ENCODE measurements at regions not wholly inside any gene's neighbourhood (a gene's known extent, or its start where the extent isn't known, plus 50 kb on each side); places are given as distances from the start of the nearest gene placed in this dataset.
"Not testable (repeated sequence)": the region's sequence is repeated elsewhere in the genome, so short reads cannot be mapped to it uniquely, and the experiment has no call there.

DNA sequence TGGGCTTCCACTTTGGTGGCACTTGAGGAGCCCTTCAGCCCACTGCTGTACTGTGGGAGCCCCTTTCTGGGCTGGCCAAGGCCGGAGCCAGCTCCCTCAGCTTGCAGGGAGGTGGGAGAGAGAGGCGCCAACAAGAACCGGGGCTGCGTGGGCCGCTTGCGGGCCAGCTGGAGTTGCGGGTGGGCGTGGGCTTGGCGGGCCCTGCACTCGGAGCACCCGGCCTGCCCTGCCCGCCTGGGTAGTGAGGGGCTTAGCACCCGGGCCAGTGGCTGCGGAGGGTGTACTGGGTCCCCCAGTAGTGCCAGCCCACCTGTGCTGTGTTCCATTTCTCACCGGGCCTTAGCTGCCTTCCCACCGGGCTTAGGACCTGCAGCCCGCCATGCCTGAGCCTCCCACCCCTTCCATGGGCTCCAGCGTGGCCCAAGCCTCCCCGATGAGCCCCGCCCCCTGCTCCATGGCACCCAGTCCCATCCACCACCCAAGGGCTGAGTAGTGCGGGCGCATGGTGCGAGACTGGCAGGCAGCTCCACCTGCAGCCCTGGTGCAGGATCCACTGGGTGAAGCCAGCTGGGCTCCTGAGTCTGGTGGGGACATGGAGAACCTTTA, 437.9 kb upstream of the API5 start:
- not testable (repeated sequence) for H3K27ac ChIP-seq (ENCODE audit: low read depth, low read length); H3K36me3 ChIP-seq (ENCODE audit: control insufficient read depth in 5 of 5, insufficient read depth in 5 of 5, low read length in 5 of 5); H3K9me3 ChIP-seq (ENCODE audit: control insufficient read depth in 5 of 5, low read length in 5 of 5); H3K9ac ChIP-seq (ENCODE audit: low read length in 5 of 5); H3K4me3 ChIP-seq (ENCODE audit: low read depth in 1 of 5, low read length in 5 of 5); H3K27me3 ChIP-seq (ENCODE audit: control insufficient read depth in 5 of 5, insufficient read depth in 4 of 5, low read length in 5 of 5); H3K4me1 ChIP-seq (ENCODE audit: control insufficient read depth in 5 of 5, insufficient read depth in 5 of 5, low read length in 5 of 5)

DNA sequence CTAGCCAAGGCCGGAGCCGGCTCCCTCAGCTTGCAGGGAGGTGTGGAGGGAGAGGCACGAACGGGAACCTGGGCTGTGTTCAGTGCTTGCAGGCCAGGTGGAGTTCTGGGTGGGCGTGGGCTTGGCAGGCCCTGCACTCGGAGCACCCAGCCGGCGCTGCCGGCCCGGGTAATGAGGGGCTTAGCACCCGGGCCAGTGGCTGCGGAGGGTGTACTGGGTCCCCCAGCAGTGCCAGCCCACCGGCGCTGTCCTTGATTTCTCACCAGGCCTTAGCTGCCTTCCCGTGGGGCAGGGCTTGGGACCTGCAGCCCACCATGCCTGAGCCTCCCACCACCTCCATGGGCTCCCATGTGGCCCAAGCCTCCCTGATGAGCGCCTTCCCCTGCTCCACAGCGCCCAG, 430.5 kb upstream of the API5 start:
- not testable (repeated sequence) for H3K9me3 ChIP-seq (ENCODE audit: control insufficient read depth in 5 of 5, low read length in 5 of 5); H3K9ac ChIP-seq (ENCODE audit: low read length in 5 of 5); H3K27me3 ChIP-seq (ENCODE audit: control insufficient read depth in 5 of 5, insufficient read depth in 4 of 5, low read length in 5 of 5); H3K4me1 ChIP-seq (ENCODE audit: control insufficient read depth in 5 of 5, insufficient read depth in 5 of 5, low read length in 5 of 5); H3K36me3 ChIP-seq (ENCODE audit: control insufficient read depth in 5 of 5, insufficient read depth in 5 of 5, low read length in 5 of 5); H3K27ac ChIP-seq (ENCODE audit: low read depth, low read length); H3K4me3 ChIP-seq (ENCODE audit: low read depth in 1 of 5, low read length in 5 of 5)

DNA sequence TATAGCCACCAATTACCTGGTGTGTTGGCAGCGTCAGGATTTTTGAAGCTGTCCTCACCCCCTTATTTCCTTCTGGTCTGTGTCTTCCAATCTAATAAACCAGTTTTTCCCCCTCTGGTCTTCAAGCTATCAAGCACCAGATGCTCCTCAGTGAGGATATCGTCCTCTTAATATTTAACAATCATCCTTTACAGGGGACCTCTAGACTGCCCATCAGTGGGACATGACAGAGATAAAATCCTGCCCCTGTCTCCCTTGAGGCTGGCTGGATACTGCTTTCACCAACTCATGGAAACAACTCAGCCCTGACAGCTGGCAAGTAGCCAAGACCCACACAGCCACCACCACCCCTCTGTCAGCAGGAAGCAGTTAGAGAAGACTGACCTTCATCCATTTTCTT, 421.0 kb upstream of the API5 start:
- Histone ChIP-seq H3K27ac (ENCODE audit: low read depth, low read length) (no peak overlapping the region), H3K9me3 (ENCODE audit: control insufficient read depth in 5 of 5, low read length in 5 of 5) (no peaks in the 10 kb centered on the region), H3K9ac (ENCODE audit: low read length in 5 of 5) (no peak overlapping the region), H3K27me3 (ENCODE audit: control insufficient read depth in 5 of 5, insufficient read depth in 4 of 5, low read length in 5 of 5) (no peaks in the 10 kb centered on the region), H3K4me1 (ENCODE audit: control insufficient read depth in 5 of 5, insufficient read depth in 5 of 5, low read length in 5 of 5) (no peaks in the 10 kb centered on the region), H3K36me3 (ENCODE audit: control insufficient read depth in 5 of 5, insufficient read depth in 5 of 5, low read length in 5 of 5) (no peaks in the 10 kb centered on the region), H3K4me3 (ENCODE audit: low read depth in 1 of 5, low read length in 5 of 5) (no peak overlapping the region)

DNA sequence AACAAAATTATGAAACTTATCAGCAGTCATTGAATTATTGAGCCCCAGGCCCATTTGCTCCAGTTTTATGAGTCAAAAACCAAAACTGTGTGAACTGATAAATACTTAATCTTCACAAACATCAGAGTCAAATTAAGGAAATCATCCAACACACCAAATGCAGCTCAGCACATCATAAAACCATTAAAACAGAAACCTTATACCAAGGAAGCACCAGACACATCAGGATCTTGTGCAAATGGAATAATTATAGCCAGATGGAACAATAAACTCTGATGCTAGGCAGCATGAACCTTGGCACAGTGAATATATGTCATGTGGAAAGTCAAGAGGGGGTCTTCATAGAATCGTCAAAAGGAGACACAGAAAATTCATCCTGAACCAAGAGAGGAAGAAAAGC, 410.7 kb upstream of the API5 start:
- H3K4me3 ChIP-seq (ENCODE audit: low read depth in 1 of 5, low read length in 5 of 5) = no peak overlapping the region
- peaks cover 0 to 6% (median 0%) of the 10 kb centered on the region in 5 donors for H3K9me3 ChIP-seq (ENCODE audit: control insufficient read depth in 5 of 5, low read length in 5 of 5)
- H3K9ac ChIP-seq (ENCODE audit: low read length in 5 of 5) = no peak overlapping the region
- H3K27me3 ChIP-seq (ENCODE audit: control insufficient read depth in 5 of 5, insufficient read depth in 4 of 5, low read length in 5 of 5) = no peaks in the 10 kb centered on the region
- H3K27ac ChIP-seq (ENCODE audit: low read depth, low read length) = no peak overlapping the region
- no peaks in the 10 kb centered on the region for H3K4me1 ChIP-seq (ENCODE audit: control insufficient read depth in 5 of 5, insufficient read depth in 5 of 5, low read length in 5 of 5)
- H3K36me3 ChIP-seq (ENCODE audit: control insufficient read depth in 5 of 5, insufficient read depth in 5 of 5, low read length in 5 of 5) = no peaks in the 10 kb centered on the region

DNA sequence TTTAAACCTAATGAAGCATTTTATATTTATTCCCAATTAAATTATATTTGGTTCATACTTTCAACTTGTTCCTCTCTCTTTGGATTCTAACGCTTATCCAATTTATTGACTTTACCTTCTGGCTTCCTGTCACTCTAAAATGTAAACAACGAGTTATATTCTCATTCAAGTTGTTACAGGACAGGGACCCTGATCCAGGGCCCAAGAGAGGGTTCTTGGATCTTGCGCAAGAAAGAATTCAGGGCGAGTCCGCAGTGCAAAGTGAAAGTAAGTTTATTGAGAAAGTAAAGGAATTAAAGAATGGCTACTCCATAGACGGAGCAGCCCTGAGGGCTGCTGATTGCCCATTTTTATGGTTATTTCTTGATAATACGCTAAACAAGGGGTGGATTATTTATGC, 405.6 kb upstream of the API5 start:
- Histone ChIP-seq H3K9me3 (ENCODE audit: control insufficient read depth in 5 of 5, low read length in 5 of 5) (peaks cover 0 to 6% (median 4%) of the 10 kb centered on the region in 5 donors), H3K27me3 (ENCODE audit: control insufficient read depth in 5 of 5, insufficient read depth in 4 of 5, low read length in 5 of 5) (no peaks in the 10 kb centered on the region), H3K36me3 (ENCODE audit: control insufficient read depth in 5 of 5, insufficient read depth in 5 of 5, low read length in 5 of 5) (no peaks in the 10 kb centered on the region), H3K4me1 (ENCODE audit: control insufficient read depth in 5 of 5, insufficient read depth in 5 of 5, low read length in 5 of 5) (no peaks in the 10 kb centered on the region), H3K4me3 (ENCODE audit: low read depth in 1 of 5, low read length in 5 of 5) (no peak overlapping the region), H3K27ac (ENCODE audit: low read depth, low read length) (no peak overlapping the region), H3K9ac (ENCODE audit: low read length in 5 of 5) (no peak overlapping the region)

DNA sequence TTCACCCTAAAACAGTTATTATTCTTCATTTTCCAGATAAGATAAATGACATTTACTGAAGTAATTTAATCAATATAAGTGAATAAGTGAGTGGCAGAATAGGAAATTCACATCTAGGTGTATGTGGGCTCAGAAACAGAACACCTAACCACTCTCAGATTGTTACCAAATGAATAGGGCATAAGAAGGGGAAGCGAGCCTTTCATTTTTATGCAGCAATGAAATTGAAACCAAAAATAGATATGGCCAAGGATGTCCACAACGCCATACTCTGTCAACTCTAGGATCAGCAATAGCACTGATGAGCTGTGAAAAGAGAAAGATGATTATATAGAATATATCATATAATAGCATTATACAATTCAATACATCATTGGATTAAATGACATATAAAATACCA, 398.1 kb upstream of the API5 start:
- H3K4me1 ChIP-seq (ENCODE audit: control insufficient read depth in 5 of 5, insufficient read depth in 5 of 5, low read length in 5 of 5) = no peaks in the 10 kb centered on the region
- H3K9me3 ChIP-seq (ENCODE audit: control insufficient read depth in 5 of 5, low read length in 5 of 5) = peaks cover 0 to 9% (median 0%) of the 10 kb centered on the region in 5 donors
- no peaks in the 10 kb centered on the region for H3K36me3 ChIP-seq (ENCODE audit: control insufficient read depth in 5 of 5, insufficient read depth in 5 of 5, low read length in 5 of 5)
- H3K27me3 ChIP-seq (ENCODE audit: control insufficient read depth in 5 of 5, insufficient read depth in 4 of 5, low read length in 5 of 5) = no peaks in the 10 kb centered on the region
- no peak overlapping the region for H3K4me3 ChIP-seq (ENCODE audit: low read depth in 1 of 5, low read length in 5 of 5)
- H3K9ac ChIP-seq (ENCODE audit: low read length in 5 of 5) = no peak overlapping the region
- H3K27ac ChIP-seq (ENCODE audit: low read depth, low read length) = no peak overlapping the region

DNA sequence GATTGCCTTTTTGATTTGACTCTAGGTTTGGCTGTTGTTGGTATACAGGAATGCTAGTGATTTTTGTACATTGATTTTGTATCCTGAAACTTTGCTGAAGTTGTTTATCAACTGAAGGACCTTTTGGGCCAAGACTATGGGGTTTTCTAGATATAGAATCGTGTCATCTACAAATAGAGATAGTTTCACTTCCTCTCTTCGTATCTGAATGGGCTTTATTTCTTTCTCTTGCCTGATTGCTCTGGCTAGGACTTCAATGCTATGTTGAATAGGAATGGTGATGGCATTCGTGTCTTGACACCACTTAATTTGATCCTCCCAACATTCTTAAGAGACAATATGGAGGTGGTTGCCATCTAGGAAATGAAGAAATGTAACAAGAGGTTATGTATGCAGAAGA, 388.1 kb upstream of the API5 start:
- Histone ChIP-seq H3K27ac (ENCODE audit: low read depth, low read length) (no peak overlapping the region), H3K9me3 (ENCODE audit: control insufficient read depth in 5 of 5, low read length in 5 of 5) (peaks cover 0 to 2% (median 0%) of the 10 kb centered on the region in 5 donors), H3K36me3 (ENCODE audit: control insufficient read depth in 5 of 5, insufficient read depth in 5 of 5, low read length in 5 of 5) (no peaks in the 10 kb centered on the region), H3K4me3 (ENCODE audit: low read depth in 1 of 5, low read length in 5 of 5) (no peak overlapping the region), H3K4me1 (ENCODE audit: control insufficient read depth in 5 of 5, insufficient read depth in 5 of 5, low read length in 5 of 5) (no peaks in the 10 kb centered on the region), H3K9ac (ENCODE audit: low read length in 5 of 5) (no peak overlapping the region), H3K27me3 (ENCODE audit: control insufficient read depth in 5 of 5, insufficient read depth in 4 of 5, low read length in 5 of 5) (no peaks in the 10 kb centered on the region)

DNA sequence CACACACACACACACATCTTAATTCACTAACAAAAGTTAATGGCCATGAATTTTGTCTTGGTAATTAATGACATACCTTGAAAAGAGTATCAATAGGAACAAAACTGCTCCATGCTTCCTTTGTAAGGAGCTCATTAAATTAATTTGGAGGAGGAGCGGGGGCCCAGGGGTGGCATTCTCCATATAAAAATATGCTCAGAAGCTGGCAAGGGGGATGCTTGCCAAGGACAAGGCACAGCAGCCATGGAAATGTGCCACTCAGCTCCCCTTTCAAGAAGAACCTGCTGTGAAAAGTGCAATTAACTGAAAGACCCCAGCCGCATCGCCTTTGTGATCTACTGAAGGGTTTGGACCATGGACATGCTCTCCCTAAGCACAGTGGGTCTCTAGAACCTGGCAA, 385.9 kb upstream of the API5 start:
- Histone ChIP-seq H3K9me3 (ENCODE audit: control insufficient read depth in 5 of 5, low read length in 5 of 5) (no peaks in the 10 kb centered on the region), H3K4me1 (ENCODE audit: control insufficient read depth in 5 of 5, insufficient read depth in 5 of 5, low read length in 5 of 5) (peaks cover 0 to 7% (median 0%) of the 10 kb centered on the region in 5 donors), H3K27me3 (ENCODE audit: control insufficient read depth in 5 of 5, insufficient read depth in 4 of 5, low read length in 5 of 5) (no peaks in the 10 kb centered on the region), H3K36me3 (ENCODE audit: control insufficient read depth in 5 of 5, insufficient read depth in 5 of 5, low read length in 5 of 5) (no peaks in the 10 kb centered on the region), H3K27ac (ENCODE audit: low read depth, low read length) (no peak overlapping the region), H3K4me3 (ENCODE audit: low read depth in 1 of 5, low read length in 5 of 5) (no peak overlapping the region), H3K9ac (ENCODE audit: low read length in 5 of 5) (no peak overlapping the region)

DNA sequence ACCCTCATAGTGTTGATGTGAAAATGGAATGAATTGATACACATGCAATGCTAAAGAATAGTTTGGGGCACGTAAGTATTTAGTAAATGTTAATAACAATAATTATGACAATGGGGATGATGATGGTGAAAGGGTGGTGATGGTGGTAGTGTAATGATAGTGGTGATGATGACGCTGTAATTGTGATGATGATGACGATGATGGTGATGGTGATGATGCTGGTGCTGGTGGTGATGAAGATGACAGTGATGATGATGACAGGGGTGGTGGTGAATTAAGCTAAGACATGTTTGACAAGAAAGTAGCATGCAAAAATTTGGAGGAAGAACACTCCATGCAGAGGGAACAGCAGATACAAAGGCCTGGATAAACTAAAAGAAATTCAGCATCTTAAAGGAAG, 364.4 kb upstream of the API5 start:
- Histone ChIP-seq H3K27me3 (ENCODE audit: control insufficient read depth in 5 of 5, insufficient read depth in 4 of 5, low read length in 5 of 5) (no peaks in the 10 kb centered on the region), H3K36me3 (ENCODE audit: control insufficient read depth in 5 of 5, insufficient read depth in 5 of 5, low read length in 5 of 5) (no peaks in the 10 kb centered on the region), H3K4me1 (ENCODE audit: control insufficient read depth in 5 of 5, insufficient read depth in 5 of 5, low read length in 5 of 5) (no peaks in the 10 kb centered on the region), H3K27ac (ENCODE audit: low read depth, low read length) (no peak overlapping the region), H3K4me3 (ENCODE audit: low read depth in 1 of 5, low read length in 5 of 5) (no peak overlapping the region), H3K9ac (ENCODE audit: low read length in 5 of 5) (no peak overlapping the region), H3K9me3 (ENCODE audit: control insufficient read depth in 5 of 5, low read length in 5 of 5) (peaks cover 0 to 3% (median 0%) of the 10 kb centered on the region in 5 donors)

DNA sequence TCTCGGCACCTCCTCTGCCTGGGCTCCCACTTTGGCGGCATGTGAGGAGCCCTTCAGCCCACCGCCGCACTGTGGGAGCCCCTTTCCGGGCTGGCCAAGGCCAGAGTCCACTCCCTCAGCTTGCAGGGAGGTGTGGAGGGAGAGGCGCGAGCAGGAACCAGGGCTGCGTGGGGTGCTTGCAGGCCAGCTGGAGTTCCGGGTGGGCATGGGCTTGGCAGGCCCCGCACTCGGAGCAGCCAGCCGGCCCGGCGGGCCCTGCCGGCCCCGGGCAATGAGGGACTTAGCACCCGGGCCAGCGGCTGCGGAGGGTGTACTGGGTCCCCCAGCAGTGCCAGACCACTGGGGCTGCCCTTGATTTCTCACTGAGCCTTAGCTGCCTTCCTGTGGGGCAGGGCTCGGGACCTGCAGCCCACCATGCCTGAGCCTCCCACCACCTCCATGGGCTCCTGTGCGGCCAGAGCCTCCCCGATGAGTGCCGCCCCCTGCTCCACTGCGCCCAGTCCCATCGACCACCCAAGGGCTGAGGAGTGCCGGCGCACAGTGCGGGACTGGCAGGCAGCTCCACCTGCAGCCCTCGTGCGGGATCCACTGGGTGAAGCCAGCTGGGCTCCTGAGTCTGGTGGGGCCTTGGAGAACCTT, 361.9 kb upstream of the API5 start:
- H3K4me3 ChIP-seq (ENCODE audit: low read depth in 1 of 5, low read length in 5 of 5); H3K36me3 ChIP-seq (ENCODE audit: control insufficient read depth in 5 of 5, insufficient read depth in 5 of 5, low read length in 5 of 5); H3K9ac ChIP-seq (ENCODE audit: low read length in 5 of 5); H3K4me1 ChIP-seq (ENCODE audit: control insufficient read depth in 5 of 5, insufficient read depth in 5 of 5, low read length in 5 of 5); H3K27me3 ChIP-seq (ENCODE audit: control insufficient read depth in 5 of 5, insufficient read depth in 4 of 5, low read length in 5 of 5); H3K27ac ChIP-seq (ENCODE audit: low read depth, low read length); H3K9me3 ChIP-seq (ENCODE audit: control insufficient read depth in 5 of 5, low read length in 5 of 5): not testable (repeated sequence)
